HG02943 (cell line): ENCODE measurements at regions not wholly inside any gene's neighbourhood (a gene's known extent, or its start where the extent isn't known, plus 50 kb on each side); places are given as distances from the start of the nearest gene placed in this dataset.

Experiments used
- ATAC-seq: cut with Tn5 transposase; IDR thresholded peaks from one replicate; pipeline ENCODE4 v1.9.1; 2021; ENCODE audit warnings: mild to moderate bottlenecking, low read depth, moderate library complexity; ENCODE audit not compliant: unreplicated experiment

DNA sequence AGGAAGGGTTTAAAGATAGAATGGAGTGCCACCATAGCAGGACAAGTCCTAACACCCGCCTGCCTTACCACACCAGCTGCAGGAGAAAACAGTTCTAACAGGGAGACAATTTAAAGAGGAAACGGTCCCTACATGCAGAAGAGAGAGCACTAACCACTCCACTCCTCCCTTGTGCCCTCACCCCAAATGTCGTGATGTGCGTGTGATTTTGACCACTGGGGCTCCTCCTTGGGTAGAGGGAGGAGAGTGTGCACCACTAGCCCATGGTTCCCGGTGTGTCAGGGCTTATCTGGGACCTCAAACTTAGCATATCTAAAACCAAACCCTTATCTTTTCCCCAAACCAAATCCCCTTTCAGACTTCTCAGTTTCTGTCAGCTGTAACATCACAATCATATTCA is 105.5 kb upstream of the CCDC68 start:
- ATAC-seq: no peak

GRCh38 chr18:55064073-55064472 is 104.8 kb upstream of the CCDC68 start:
- no peak for ATAC-seq

DNA sequence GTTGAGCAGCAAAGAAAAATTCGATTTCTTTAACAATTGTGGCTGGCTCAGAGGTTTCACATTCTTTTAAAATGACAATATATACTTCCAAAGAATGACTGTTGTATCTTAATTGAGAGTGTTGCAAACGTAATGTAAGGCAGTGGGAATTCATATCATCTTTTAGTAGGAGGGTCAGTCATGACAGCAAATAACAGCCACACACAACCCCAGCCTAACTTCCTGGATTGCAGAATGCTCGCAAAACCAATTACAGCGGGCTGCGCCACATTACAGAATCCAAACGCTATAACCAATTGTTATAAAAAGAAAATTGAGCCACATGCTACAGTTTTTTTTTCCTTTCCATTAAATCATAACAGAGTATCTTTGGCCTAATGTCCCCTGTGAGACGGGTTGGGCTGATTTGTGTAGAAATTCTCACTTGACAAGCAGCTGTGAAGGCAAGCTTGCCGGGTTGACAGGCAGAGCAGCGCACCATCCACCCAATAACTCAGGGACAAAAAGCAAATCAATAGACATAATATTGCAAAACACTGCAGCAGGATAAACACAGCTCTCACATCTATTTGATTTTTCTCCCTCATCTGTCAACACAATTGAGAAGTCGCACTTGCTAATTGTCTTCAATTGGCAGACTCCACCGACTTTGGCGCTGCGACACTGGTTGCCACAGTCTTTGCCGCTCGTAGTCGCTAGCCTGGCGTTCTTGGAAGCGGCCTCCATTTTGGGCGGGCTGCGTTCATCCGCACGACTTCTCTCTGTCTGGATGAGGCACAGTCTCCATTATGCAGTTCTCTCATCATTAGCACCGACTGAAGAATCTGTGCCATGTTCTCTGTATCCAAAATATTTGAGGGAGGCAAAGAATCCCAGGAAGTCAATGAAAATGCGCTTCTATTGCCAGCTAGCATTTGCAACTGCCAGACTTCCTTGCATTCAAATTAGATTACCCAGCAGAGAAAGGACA is 95.0 kb upstream of the CCDC68 start:
- no peak for ATAC-seq

DNA sequence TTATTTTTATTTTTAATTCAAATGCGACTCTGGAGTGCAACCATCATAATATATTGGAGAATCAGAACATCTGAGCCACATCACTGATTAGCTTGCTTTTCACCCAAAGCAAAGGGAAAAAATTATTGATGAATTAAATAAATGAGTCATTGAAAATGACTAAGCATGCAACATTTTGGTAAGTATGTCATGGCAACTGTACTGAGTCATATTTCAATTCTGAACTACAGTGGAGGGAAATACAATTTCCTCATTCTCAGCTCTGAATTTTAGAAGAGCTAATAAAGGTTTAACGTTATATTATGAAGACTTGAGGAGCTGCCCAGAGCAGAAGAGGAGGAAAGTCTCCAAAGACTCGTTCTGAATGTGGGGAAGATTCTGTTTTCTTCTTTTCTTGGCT is 89.6 kb upstream of the CCDC68 start:
- no peak for ATAC-seq

- no peak for ATAC-seq
Measured at GRCh38 chr18:55047546-55047945, 88.3 kb upstream of the CCDC68 start.

GRCh38 chr18:55041366-55041765 is 82.1 kb upstream of the CCDC68 start:
- ATAC-seq: no peak

DNA sequence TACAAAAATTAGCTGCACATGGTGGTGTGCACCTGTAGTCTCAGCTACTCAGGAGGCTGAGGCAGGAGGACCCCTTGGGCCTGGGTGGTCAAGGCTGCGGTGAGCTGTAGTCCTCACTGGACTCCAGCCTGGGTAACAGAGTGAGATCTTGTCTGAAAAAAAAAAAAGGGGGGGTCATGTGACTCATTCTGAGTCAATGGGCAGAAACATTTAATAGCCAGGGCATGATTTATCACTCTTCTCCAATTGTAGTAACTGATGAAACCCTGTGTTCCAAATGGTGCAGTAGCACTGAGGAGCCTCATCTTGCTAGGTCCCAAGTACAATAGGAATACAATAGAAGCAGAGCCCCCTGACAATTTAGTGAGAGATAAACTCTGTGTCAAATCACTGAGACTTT is 78.9 kb upstream of the CCDC68 start:
- ATAC-seq: no peak

- ATAC-seq: no peak
Measured at GRCh38 chr18:55034742-55035141, 75.5 kb upstream of the CCDC68 start.

- no peak for ATAC-seq
Measured at GRCh38 chr18:55031979-55032378, 72.7 kb upstream of the CCDC68 start.

DNA sequence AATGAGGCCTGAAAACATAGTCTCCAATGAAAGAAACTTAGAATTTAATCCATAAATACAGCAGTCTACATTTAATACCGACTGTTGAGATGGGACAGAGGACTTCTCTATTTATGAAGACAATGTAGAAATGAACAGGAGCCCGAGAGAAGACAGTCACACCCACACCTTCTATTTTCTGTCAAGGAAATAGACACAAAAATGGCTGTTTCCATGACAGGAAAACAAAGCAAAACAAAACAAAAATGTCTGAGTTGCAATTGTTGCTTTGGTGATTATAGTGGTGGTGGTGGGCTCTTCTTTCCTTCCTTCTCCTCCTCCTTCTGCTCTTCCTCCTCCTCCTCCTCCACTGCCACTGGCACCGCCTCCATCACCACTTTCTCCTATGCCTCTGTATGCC is 72.3 kb upstream of the CCDC68 start:
- no peak for ATAC-seq

DNA sequence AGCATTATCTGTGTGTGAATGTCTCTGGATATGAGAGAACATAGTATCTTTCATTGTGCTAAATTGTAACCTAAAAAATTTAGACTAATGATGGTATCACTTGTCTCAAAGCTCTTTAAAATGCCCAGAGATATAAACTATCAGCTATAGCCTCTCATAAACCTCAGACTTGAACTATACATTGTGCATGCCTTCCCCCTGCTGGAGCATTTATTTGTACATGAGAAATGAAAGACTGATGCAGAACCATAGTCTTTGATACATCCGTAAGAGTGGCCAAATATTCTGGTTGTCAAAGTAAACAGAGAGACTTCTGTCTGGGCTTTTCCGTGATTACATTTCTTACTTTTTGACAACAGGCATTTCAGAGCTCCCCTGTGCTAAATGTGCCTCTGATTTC is 71.9 kb upstream of the CCDC68 start:
- ATAC-seq: no peak

- no peak for ATAC-seq
Measured at GRCh38 chr18:55024564-55024963, 65.3 kb upstream of the CCDC68 start.

GRCh38 chr18:55018602-55019001 is 59.3 kb upstream of the CCDC68 start:
- ATAC-seq: no peak

DNA sequence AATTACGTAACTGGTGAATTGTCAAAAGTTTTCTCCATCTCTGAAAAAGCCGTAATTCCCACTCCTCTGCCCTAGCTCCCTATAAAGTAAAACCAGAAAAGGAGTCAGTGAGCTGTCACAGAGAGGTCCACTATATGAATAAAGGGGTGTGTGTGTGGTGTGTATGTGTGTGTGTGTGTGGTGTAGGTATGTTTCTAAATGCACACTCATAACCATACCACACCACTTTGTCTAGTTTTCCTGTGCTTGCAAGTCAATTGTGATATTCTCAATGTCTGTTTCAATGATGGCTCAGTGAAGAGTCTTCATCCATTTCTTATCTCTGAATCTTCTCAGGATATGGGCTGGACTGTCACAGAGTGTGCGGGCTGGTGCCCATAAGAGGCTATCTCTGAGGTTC is 54.8 kb upstream of the CCDC68 start:
- ATAC-seq: no peak

- ATAC-seq: no peak
Measured at GRCh38 chr18:55013685-55014084, 54.4 kb upstream of the CCDC68 start.

- ATAC-seq: no peak
Measured at GRCh38 chr18:55013086-55013485, 53.8 kb upstream of the CCDC68 start.

- ATAC-seq: no peak
Measured at GRCh38 chr18:55012008-55012407, 52.7 kb upstream of the CCDC68 start.
